Liver (tissue), 8 donors: ENCODE measurements at regions not wholly inside any gene's neighbourhood (a gene's known extent, or its start where the extent isn't known, plus 50 kb on each side); places are given as distances from the start of the nearest gene placed in this dataset.

Experiments
- DNase-seq: peaks from one replicate; pipeline ENCODE4 v3.0.0-alpha.2; 2017; ENCODE audit warnings: low spot score
- H3K27ac ChIP-seq, 2 donors: one replicate each; pipeline ENCODE4 v1.7.0; 2013; ENCODE audit warnings: inconsistent platforms in 2 of 2, low read length in 2 of 2, control low read depth in 1 of 2, low read depth in 1 of 2, mild to moderate bottlenecking in 1 of 2
- H3K27me3 ChIP-seq, 4 donors: one replicate each; pipeline versions ENCODE4 v1.6.1 to v1.7.0; 2013; ENCODE audit warnings: low read length in 3 of 4, inconsistent platforms in 1 of 4, mild to moderate bottlenecking in 1 of 4, moderate library complexity in 1 of 4; ENCODE audit not compliant: control insufficient read depth in 4 of 4, insufficient read depth in 4 of 4
- H3K36me3 ChIP-seq, 4 donors: one replicate each; pipeline versions ENCODE4 v1.6.1 to v1.7.0; 2013; ENCODE audit warnings: low read length in 3 of 4, mild to moderate bottlenecking in 3 of 4, low read depth in 1 of 4, moderate library complexity in 1 of 4; ENCODE audit not compliant: control insufficient read depth in 4 of 4, insufficient read depth in 3 of 4
- H3K4me1 ChIP-seq, 4 donors: one replicate each; pipeline versions ENCODE4 v1.6.1 to v1.7.0; 2013; ENCODE audit warnings: low read length in 3 of 4, mild to moderate bottlenecking in 3 of 4, moderate library complexity in 1 of 4; ENCODE audit not compliant: control insufficient read depth in 4 of 4, insufficient read depth in 4 of 4
- H3K4me3 ChIP-seq, 3 donors: one replicate each; pipeline versions ENCODE4 v1.6.1 to v1.7.0; 2013; ENCODE audit warnings: low read length in 3 of 3, control low read depth in 1 of 3, low read depth in 1 of 3, mild to moderate bottlenecking in 1 of 3
- H3K9ac ChIP-seq, 2 donors: one replicate each; pipeline ENCODE4 v1.7.0; 2013; ENCODE audit warnings: low read length in 2 of 2, mild to moderate bottlenecking in 2 of 2, moderate library complexity in 2 of 2, control low read depth in 1 of 2, low read depth in 1 of 2
- H3K9me3 ChIP-seq, 4 donors: one replicate each; pipeline versions ENCODE4 v1.6.1 to v1.7.0; 2013; ENCODE audit warnings: low read length in 3 of 4; ENCODE audit not compliant: control insufficient read depth in 4 of 4
- EGR1 ChIP-seq, 2 donors: IDR thresholded peaks; 2 replicates each; pipeline ENCODE4 v1.6.1; 2016 to 2018; ENCODE audit warnings: antibody characterized with exemption in 2 of 2, low read depth in 2 of 2
- FOXA2 ChIP-seq: IDR thresholded peaks from 2 replicates; pipeline ENCODE4 v1.6.1; 2016; ENCODE audit warnings: antibody characterized with exemption
- GABPA ChIP-seq, 2 donors: IDR thresholded peaks in 1 of 2; conservative IDR thresholded peaks in 1 of 2; 2 replicates each; pipeline ENCODE4 v1.6.1; 2016; ENCODE audit warnings: antibody characterized with exemption in 2 of 2, mild to moderate bottlenecking in 1 of 2, moderate library complexity in 1 of 2
- HNF4A ChIP-seq, 2 donors: conservative IDR thresholded peaks; 2 replicates each; pipeline ENCODE4 v1.6.1; 2016; ENCODE audit warnings: antibody characterized with exemption in 2 of 2, mild to moderate bottlenecking in 2 of 2
- HNF4G ChIP-seq: IDR thresholded peaks from 2 replicates; pipeline ENCODE4 v1.6.1; 2016; ENCODE audit warnings: antibody characterized with exemption
- NR2F2 ChIP-seq: IDR thresholded peaks from 2 replicates; pipeline ENCODE4 v1.6.1; 2016; ENCODE audit warnings: antibody characterized with exemption
- RAD21 ChIP-seq, 2 donors: IDR thresholded peaks; 2 replicates each; pipeline ENCODE4 v1.6.1; 2016; ENCODE audit warnings: antibody characterized with exemption in 2 of 2, mild to moderate bottlenecking in 2 of 2
- RXRA ChIP-seq, 2 donors: IDR thresholded peaks; 2 replicates each; pipeline ENCODE4 v1.6.1; 2017 to 2018; ENCODE audit warnings: antibody characterized with exemption in 2 of 2, mild to moderate bottlenecking in 1 of 2
- SP1 ChIP-seq: IDR thresholded peaks from 2 replicates; pipeline ENCODE4 v1.6.1; 2018; ENCODE audit warnings: antibody characterized with exemption, mild to moderate bottlenecking
- TAF1 ChIP-seq: conservative IDR thresholded peaks from 2 replicates; pipeline ENCODE4 v1.6.1; 2016; ENCODE audit warnings: antibody characterized with exemption, mild to moderate bottlenecking
- WGBS: extraction: QIAGEN DNeasy Blood & Tissue Kit; methylation state at CpG from one replicate; pipeline ENCODE4 v1.1.7; 2013; 5-methylcytosine and 5-hydroxymethylcytosine counted together
- TF ChIP-seq, protein P1 (sequence below): IDR thresholded peaks from 2 replicates; pipeline ENCODE4 v1.6.1; 2016; ENCODE audit warnings: antibody characterized with exemption
- TF ChIP-seq, protein P2 (sequence below): fragments of 150-350 bp; IDR thresholded peaks from 2 replicates; pipeline ENCODE4 v1.5.1; 2017; ENCODE audit warnings: improper control_type of control experiment, low read depth, low read length; ENCODE audit not compliant: missing input control
- TF ChIP-seq, protein P3 (sequence below): IDR thresholded peaks from 2 replicates; pipeline ENCODE4 v1.6.1; 2016; ENCODE audit warnings: antibody characterized with exemption
- TF ChIP-seq, protein P4 (sequence below): IDR thresholded peaks from 2 replicates; pipeline ENCODE4 v1.6.1; 2016; ENCODE audit warnings: antibody characterized with exemption, mild to moderate bottlenecking
- TF ChIP-seq, protein P5 (sequence below): IDR thresholded peaks from 2 replicates; pipeline ENCODE4 v1.6.1; 2016; ENCODE audit warnings: antibody characterized with exemption
- donor health status: healthy.
- donor health status: healthy.
- donor health status: healthy.
- donor health status: healthy.
- donor health status: healthy.

DNA sequence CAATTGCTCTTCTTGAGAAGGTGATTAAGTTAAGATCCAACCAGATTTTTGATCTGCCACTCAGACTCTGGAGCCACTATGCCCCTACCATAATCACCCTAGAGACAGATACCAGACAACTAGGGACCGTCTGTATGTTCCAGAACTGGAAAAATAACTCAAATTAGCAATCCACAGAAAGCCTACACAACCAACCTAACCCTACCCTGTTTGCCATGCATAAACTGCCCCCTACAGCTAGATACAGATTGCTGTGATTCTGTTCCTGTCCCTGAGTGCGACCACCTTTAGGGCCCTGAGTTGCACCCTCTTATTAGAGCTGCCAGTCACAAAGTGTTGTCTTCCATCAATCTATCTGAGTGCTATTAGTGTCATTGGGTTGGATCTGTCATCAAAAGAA, 929.8 kb upstream of the SLITRK1 start:
- TF ChIP-seq RAD21 (IDR thresholded peaks at IDR 0.05) (no peak), SP1 (no peak)
- no peak for DNase-seq
- no peaks in the 10 kb centered on the region for H3K27me3 ChIP-seq
- H3K36me3 ChIP-seq: no peaks in the 10 kb centered on the region
- H3K9ac ChIP-seq: no peak overlapping the region
- WGBS: 63% methylated on average over 2 of the region's 2 CpGs
- no peak overlapping the region for H3K4me3 ChIP-seq
- H3K9me3 ChIP-seq: no peaks in the 10 kb centered on the region
- no peak overlapping the region for H3K27ac ChIP-seq
- H3K4me1 ChIP-seq: no peaks in the 10 kb centered on the region

DNA sequence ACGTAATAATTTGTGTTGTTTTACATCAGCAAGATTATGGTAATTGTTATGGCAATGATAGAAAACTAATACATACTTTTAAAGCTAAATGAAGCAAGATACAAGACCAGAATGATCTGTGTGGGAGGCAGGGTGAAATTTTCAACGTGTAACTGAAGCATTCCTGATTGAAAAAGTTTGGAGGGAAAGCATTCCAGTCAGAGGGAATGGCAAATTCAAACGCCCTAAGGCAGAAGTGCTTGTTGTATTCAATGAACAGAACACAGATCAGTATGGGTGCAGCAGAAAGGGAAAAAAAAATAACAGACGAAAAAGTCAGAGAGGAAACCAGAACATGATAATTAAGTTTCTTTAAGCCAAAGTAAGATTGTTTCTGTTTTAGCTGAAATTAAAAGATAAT, 928.5 kb upstream of the SLITRK1 start:
- 32% methylated on average over 4 of the region's 4 CpGs for WGBS
- H3K9me3 ChIP-seq: no peaks in the 10 kb centered on the region
- H3K4me3 ChIP-seq: no peak overlapping the region
- no peaks in the 10 kb centered on the region for H3K27me3 ChIP-seq
- DNase-seq: no peak
- no peak overlapping the region for H3K27ac ChIP-seq
- no peak overlapping the region for H3K9ac ChIP-seq
- no peaks in the 10 kb centered on the region for H3K4me1 ChIP-seq
- no peaks in the 10 kb centered on the region for H3K36me3 ChIP-seq
- TF ChIP-seq TAF1 (no peak), FOXA2 (no peak), RXRA (IDR thresholded peaks at IDR 0.05) (no peak), HNF4A (conservative IDR thresholded peaks at IDR 0.05) (no peak), RAD21 (IDR thresholded peaks at IDR 0.05) (no peak)
- TF ChIP-seq, protein P1, sequence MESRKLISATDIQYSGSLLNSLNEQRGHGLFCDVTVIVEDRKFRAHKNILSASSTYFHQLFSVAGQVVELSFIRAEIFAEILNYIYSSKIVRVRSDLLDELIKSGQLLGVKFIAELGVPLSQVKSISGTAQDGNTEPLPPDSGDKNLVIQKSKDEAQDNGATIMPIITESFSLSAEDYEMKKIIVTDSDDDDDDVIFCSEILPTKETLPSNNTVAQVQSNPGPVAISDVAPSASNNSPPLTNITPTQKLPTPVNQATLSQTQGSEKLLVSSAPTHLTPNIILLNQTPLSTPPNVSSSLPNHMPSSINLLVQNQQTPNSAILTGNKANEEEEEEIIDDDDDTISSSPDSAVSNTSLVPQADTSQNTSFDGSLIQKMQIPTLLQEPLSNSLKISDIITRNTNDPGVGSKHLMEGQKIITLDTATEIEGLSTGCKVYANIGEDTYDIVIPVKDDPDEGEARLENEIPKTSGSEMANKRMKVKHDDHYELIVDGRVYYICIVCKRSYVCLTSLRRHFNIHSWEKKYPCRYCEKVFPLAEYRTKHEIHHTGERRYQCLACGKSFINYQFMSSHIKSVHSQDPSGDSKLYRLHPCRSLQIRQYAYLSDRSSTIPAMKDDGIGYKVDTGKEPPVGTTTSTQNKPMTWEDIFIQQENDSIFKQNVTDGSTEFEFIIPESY: no peak
- TF ChIP-seq, protein P2, sequence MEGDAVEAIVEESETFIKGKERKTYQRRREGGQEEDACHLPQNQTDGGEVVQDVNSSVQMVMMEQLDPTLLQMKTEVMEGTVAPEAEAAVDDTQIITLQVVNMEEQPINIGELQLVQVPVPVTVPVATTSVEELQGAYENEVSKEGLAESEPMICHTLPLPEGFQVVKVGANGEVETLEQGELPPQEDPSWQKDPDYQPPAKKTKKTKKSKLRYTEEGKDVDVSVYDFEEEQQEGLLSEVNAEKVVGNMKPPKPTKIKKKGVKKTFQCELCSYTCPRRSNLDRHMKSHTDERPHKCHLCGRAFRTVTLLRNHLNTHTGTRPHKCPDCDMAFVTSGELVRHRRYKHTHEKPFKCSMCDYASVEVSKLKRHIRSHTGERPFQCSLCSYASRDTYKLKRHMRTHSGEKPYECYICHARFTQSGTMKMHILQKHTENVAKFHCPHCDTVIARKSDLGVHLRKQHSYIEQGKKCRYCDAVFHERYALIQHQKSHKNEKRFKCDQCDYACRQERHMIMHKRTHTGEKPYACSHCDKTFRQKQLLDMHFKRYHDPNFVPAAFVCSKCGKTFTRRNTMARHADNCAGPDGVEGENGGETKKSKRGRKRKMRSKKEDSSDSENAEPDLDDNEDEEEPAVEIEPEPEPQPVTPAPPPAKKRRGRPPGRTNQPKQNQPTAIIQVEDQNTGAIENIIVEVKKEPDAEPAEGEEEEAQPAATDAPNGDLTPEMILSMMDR: no peak
- TF ChIP-seq, protein P3, sequence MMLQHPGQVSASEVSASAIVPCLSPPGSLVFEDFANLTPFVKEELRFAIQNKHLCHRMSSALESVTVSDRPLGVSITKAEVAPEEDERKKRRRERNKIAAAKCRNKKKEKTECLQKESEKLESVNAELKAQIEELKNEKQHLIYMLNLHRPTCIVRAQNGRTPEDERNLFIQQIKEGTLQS: no peak

DNA sequence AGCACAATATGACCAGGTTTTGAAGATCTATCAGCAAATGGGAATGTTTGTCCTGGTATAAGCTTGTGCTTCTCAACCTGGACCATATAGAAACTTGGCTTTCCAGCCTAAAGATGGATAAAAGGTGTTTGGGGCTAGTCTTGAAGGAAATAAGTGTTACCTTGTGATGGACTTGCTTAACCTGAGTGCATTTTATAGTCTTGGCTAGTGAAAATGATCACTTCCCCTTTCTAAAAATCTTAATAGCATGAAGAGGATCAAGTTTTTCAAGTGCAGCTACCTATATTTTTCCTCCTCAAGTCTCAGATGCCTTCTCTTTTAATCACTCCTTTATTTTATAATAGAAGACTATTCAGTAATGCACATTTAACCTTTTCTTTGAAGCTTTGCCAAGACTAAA, 919.8 kb upstream of the SLITRK1 start:
- no peak for DNase-seq
- Histone ChIP-seq H3K27ac (no peak overlapping the region), H3K36me3 (no peaks in the 10 kb centered on the region), H3K9me3 (no peaks in the 10 kb centered on the region), H3K4me3 (no peak overlapping the region), H3K9ac (no peak overlapping the region), H3K4me1 (no peaks in the 10 kb centered on the region), H3K27me3 (peaks cover 0 to 3% (median 0%) of the 10 kb centered on the region in 4 donors)
- TF ChIP-seq, protein P2: no peak
- TF ChIP-seq HNF4A (conservative IDR thresholded peaks at IDR 0.05) (no peak), GABPA (IDR thresholded peaks at IDR 0.05 in 1 of 2, conservative IDR thresholded peaks at IDR 0.05 in 1 of 2) (no peak), TAF1 (no peak), NR2F2 (no peak), SP1 (no peak), HNF4G (no peak), EGR1 (IDR thresholded peaks at IDR 0.05; ENCODE audit: low read depth in 2 of 2) (no peak), FOXA2 (no peak)
- TF ChIP-seq, protein P1: no peak
- TF ChIP-seq, protein P4, sequence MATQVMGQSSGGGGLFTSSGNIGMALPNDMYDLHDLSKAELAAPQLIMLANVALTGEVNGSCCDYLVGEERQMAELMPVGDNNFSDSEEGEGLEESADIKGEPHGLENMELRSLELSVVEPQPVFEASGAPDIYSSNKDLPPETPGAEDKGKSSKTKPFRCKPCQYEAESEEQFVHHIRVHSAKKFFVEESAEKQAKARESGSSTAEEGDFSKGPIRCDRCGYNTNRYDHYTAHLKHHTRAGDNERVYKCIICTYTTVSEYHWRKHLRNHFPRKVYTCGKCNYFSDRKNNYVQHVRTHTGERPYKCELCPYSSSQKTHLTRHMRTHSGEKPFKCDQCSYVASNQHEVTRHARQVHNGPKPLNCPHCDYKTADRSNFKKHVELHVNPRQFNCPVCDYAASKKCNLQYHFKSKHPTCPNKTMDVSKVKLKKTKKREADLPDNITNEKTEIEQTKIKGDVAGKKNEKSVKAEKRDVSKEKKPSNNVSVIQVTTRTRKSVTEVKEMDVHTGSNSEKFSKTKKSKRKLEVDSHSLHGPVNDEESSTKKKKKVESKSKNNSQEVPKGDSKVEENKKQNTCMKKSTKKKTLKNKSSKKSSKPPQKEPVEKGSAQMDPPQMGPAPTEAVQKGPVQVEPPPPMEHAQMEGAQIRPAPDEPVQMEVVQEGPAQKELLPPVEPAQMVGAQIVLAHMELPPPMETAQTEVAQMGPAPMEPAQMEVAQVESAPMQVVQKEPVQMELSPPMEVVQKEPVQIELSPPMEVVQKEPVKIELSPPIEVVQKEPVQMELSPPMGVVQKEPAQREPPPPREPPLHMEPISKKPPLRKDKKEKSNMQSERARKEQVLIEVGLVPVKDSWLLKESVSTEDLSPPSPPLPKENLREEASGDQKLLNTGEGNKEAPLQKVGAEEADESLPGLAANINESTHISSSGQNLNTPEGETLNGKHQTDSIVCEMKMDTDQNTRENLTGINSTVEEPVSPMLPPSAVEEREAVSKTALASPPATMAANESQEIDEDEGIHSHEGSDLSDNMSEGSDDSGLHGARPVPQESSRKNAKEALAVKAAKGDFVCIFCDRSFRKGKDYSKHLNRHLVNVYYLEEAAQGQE: no peak
- TF ChIP-seq, protein P5, sequence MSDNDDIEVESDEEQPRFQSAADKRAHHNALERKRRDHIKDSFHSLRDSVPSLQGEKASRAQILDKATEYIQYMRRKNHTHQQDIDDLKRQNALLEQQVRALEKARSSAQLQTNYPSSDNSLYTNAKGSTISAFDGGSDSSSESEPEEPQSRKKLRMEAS: no peak
